SU-DHL-6 (cell line): ENCODE measurements at regions not wholly inside any gene's neighbourhood (a gene's known extent, or its start where the extent isn't known, plus 50 kb on each side); places are given as distances from the start of the nearest gene placed in this dataset.

ENCODE experiments used
- H2AFZ ChIP-seq: fragments of 200-600 bp; sonication (generic); 2 replicates; pipeline ENCODE4 v1.6.1; 2014; ENCODE audit warnings: low read depth, mild to moderate bottlenecking, moderate library complexity, mixed read lengths, antibody characterized with exemption, low read length; ENCODE audit not compliant: severe bottlenecking
- H3F3A ChIP-seq: fragments of 200-600 bp; shearing (Covaris generic); 2 replicates; pipeline ENCODE4 v1.6.0; 2016; ENCODE audit warnings: antibody characterized with exemption, mild to moderate bottlenecking; ENCODE audit not compliant: insufficient read depth
- H3K27ac ChIP-seq: fragments of 200-600 bp; sonication (generic); 2 replicates; pipeline ENCODE4 v1.5.1; 2016; ENCODE audit warnings: low read depth, mild to moderate bottlenecking, low read length, moderate library complexity, mixed read lengths
- H3K27me3 ChIP-seq: fragments of 200-600 bp; sonication (generic), shearing (Covaris generic); 2 replicates; pipeline ENCODE4 v1.6.0; 2014; ENCODE audit warnings: mild to moderate bottlenecking, low read length
- H3K36me3 ChIP-seq: fragments of 200-600 bp; sonication (generic); 2 replicates; pipeline ENCODE4 v1.6.1; 2014; ENCODE audit warnings: mild to moderate bottlenecking, low read length, mixed read lengths
- H3K4me2 ChIP-seq: fragments of 300-600, 200-600 bp; shearing (Covaris generic), sonication (generic); 2 replicates; pipeline ENCODE4 v1.6.0; 2014; ENCODE audit warnings: low read length, low read depth, mild to moderate bottlenecking; ENCODE audit not compliant: poor library complexity, severe bottlenecking
- H3K4me3 ChIP-seq: fragments of 200-600 bp; sonication (generic); 2 replicates; pipeline ENCODE4 v1.5.1; 2014; ENCODE audit warnings: antibody characterized with exemption, low read length, mild to moderate bottlenecking, mixed read lengths; ENCODE audit not compliant: insufficient read depth, poor library complexity, severe bottlenecking
- H3K79me2 ChIP-seq: fragments of 200-600 bp; sonication (generic); 2 replicates; pipeline ENCODE4 v1.6.1; 2014; ENCODE audit warnings: mild to moderate bottlenecking, low read length, moderate library complexity; ENCODE audit not compliant: insufficient read depth
- H3K9ac ChIP-seq: fragments of 200-600 bp; sonication (generic); 2 replicates; pipeline ENCODE4 v1.7.0; 2014; ENCODE audit warnings: mild to moderate bottlenecking, low read length
- H3K9me2 ChIP-seq: fragments of 200-600 bp; sonication (generic); replicated peaks from 2 replicates; pipeline ENCODE4 v1.6.1; 2014; ENCODE audit warnings: low read length; ENCODE audit not compliant: insufficient read depth
- H3K9me3 ChIP-seq: fragments of 200-600 bp; sonication (generic); 2 replicates; pipeline ENCODE4 v1.6.1; 2014; ENCODE audit warnings: low read length, mixed read lengths; ENCODE audit not compliant: insufficient read depth
- H4K20me1 ChIP-seq: fragments of 200-600 bp; sonication (generic); 2 replicates; pipeline ENCODE4 v1.6.1; 2014; ENCODE audit warnings: low read depth, mild to moderate bottlenecking, antibody characterized with exemption, low read length, moderate library complexity, mixed read lengths
- CTCF ChIP-seq: fragments of 200-600 bp; sonication (generic); IDR thresholded peaks from one replicate; pipeline ENCODE4 v1.5.1; 2017; ENCODE audit warnings: antibody characterized with exemption, mild to moderate bottlenecking, low read length, moderate library complexity; ENCODE audit not compliant: insufficient read depth, poor library complexity, severe bottlenecking
- EZH2phosphoT487 ChIP-seq: fragments of 200-600 bp; sonication (generic), shearing (Covaris generic); conservative IDR thresholded peaks from 2 replicates; pipeline ENCODE4 v1.6.1; 2018; ENCODE audit warnings: mild to moderate bottlenecking, antibody characterized with exemption, low read length, moderate library complexity, mixed read lengths

- Histone ChIP-seq H4K20me1 (no peaks in the 10 kb centered on the region), H3F3A (no peaks in the 10 kb centered on the region)
These were observed 863.3 kb downstream of the IGSF11 start for GRCh38 chr3:118171236-118171852.

GRCh38 chr3:118180853-118181252, 853.8 kb downstream of the IGSF11 start:
- Histone ChIP-seq H3K9ac (no peak overlapping the region), H4K20me1 (no peaks in the 10 kb centered on the region)

More at GRCh38 chr3:118171236-118171852, 863.3 kb downstream of the IGSF11 start:
- Histone ChIP-seq H3K4me2 (no peak overlapping the region), H3K4me3 (no peak overlapping the region), H3K9ac (no peak overlapping the region), H3K79me2 (no peaks in the 10 kb centered on the region), H3K36me3 (no peaks in the 10 kb centered on the region), H3K27me3 (no peaks in the 10 kb centered on the region), H3K9me2 (no peaks in the 10 kb centered on the region), H3K27ac (no peak overlapping the region), H3K9me3 (no peaks in the 10 kb centered on the region), H2AFZ (no peak overlapping the region)
- TF ChIP-seq EZH2phosphoT487 (no peak), CTCF (no peak)

GRCh38 chr3:118181274-118181673, 853.4 kb downstream of the IGSF11 start:
- Histone ChIP-seq H3K4me3 (no peak overlapping the region), H3F3A (no peaks in the 10 kb centered on the region), H3K9me3 (no peaks in the 10 kb centered on the region), H3K27me3 (no peaks in the 10 kb centered on the region), H3K9me2 (no peaks in the 10 kb centered on the region), H3K79me2 (no peaks in the 10 kb centered on the region), H4K20me1 (no peaks in the 10 kb centered on the region), H3K36me3 (no peaks in the 10 kb centered on the region), H3K9ac (no peak overlapping the region), H2AFZ (no peak overlapping the region), H3K4me2 (no peak overlapping the region), H3K27ac (no peak overlapping the region)
- TF ChIP-seq EZH2phosphoT487 (no peak), CTCF (no peak)

More at GRCh38 chr3:118180853-118181252, 853.8 kb downstream of the IGSF11 start:
- Histone ChIP-seq H3K27me3 (no peaks in the 10 kb centered on the region), H3F3A (no peaks in the 10 kb centered on the region), H3K79me2 (no peaks in the 10 kb centered on the region), H3K9me2 (no peaks in the 10 kb centered on the region), H3K4me3 (no peak overlapping the region), H3K27ac (no peak overlapping the region), H3K9me3 (no peaks in the 10 kb centered on the region), H3K36me3 (no peaks in the 10 kb centered on the region), H2AFZ (no peak overlapping the region), H3K4me2 (no peak overlapping the region)
- TF ChIP-seq EZH2phosphoT487 (no peak), CTCF (no peak)
